WERI-Rb-1 (cell line): ENCODE measurements at regions not wholly inside any gene's neighbourhood (a gene's known extent, or its start where the extent isn't known, plus 50 kb on each side); places are given as distances from the start of the nearest gene placed in this dataset.

ENCODE experiments used
- DNase-seq: peaks from one replicate; pipeline ENCODE4 v3.0.0-alpha.2; 2020
- H3K27ac ChIP-seq: fragments of 250-450 bp; sonication (Bioruptor Pico); 2 replicates; pipeline ENCODE4 v1.5.1; 2020; ENCODE audit warnings: mild to moderate bottlenecking, moderate library complexity
- H3K27me3 ChIP-seq: fragments of 250-450 bp; sonication (Bioruptor Pico); 2 replicates; pipeline ENCODE4 v1.5.1; 2021; ENCODE audit warnings: mild to moderate bottlenecking, low read depth, moderate library complexity; ENCODE audit not compliant: insufficient read depth, severe bottlenecking
- H3K36me3 ChIP-seq: fragments of 250-450 bp; sonication (Bioruptor Pico); 2 replicates; pipeline ENCODE4 v1.5.1; 2020; ENCODE audit warnings: mild to moderate bottlenecking, moderate library complexity
- H3K4me3 ChIP-seq: 2 replicates; pipeline ENCODE4 v1.5.1; 2011; ENCODE audit warnings: low read depth, mild to moderate bottlenecking, control low read depth, low read length
- H3K9me3 ChIP-seq: fragments of 250-450 bp; sonication (Bioruptor Pico); 2 replicates; pipeline ENCODE4 v1.5.1; 2021; ENCODE audit warnings: mild to moderate bottlenecking, moderate library complexity; ENCODE audit not compliant: severe bottlenecking
- TF ChIP-seq, protein P1 (sequence below): IDR thresholded peaks from 2 replicates; pipeline ENCODE4 v1.5.1; 2011; ENCODE audit warnings: low read depth, mild to moderate bottlenecking, control low read depth, inconsistent platforms, low read length

DNA sequence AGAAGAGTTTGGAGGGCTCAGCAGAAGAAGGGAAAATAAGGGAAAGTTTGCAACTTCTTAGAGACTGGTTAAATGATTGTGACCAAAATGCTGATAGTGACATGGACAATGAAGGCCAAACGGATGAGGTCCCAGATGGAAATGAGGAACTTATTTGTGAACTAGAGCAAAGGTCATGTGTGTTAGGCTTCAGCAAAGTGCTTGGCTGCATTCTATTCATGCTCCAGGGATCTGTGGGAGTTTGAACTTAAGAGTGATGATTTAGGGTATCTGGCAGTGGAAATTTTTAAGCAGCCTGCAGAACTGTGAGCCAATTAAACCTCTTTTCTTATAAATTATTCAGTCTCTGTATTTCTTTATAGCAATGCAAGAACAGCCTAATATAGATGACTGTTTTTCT is 88.9 kb upstream of the ARHGAP5 start:
- Histone ChIP-seq H3K27me3 (no peaks in the 10 kb centered on the region), H3K36me3 (no peaks in the 10 kb centered on the region), H3K9me3 (no peaks in the 10 kb centered on the region), H3K27ac (no peak overlapping the region), H3K4me3 (no peak overlapping the region)
- no peak for DNase-seq
- TF ChIP-seq, protein P1, sequence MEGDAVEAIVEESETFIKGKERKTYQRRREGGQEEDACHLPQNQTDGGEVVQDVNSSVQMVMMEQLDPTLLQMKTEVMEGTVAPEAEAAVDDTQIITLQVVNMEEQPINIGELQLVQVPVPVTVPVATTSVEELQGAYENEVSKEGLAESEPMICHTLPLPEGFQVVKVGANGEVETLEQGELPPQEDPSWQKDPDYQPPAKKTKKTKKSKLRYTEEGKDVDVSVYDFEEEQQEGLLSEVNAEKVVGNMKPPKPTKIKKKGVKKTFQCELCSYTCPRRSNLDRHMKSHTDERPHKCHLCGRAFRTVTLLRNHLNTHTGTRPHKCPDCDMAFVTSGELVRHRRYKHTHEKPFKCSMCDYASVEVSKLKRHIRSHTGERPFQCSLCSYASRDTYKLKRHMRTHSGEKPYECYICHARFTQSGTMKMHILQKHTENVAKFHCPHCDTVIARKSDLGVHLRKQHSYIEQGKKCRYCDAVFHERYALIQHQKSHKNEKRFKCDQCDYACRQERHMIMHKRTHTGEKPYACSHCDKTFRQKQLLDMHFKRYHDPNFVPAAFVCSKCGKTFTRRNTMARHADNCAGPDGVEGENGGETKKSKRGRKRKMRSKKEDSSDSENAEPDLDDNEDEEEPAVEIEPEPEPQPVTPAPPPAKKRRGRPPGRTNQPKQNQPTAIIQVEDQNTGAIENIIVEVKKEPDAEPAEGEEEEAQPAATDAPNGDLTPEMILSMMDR, result no peak

- TF ChIP-seq, protein P1, result no peak
- no peak for DNase-seq
- Histone ChIP-seq H3K9me3 (no peaks in the 10 kb centered on the region), H3K27me3 (no peaks in the 10 kb centered on the region), H3K36me3 (no peaks in the 10 kb centered on the region), H3K27ac (no peak overlapping the region), H3K4me3 (no peak overlapping the region)
These were observed 86.8 kb upstream of the ARHGAP5 start for GRCh38 chr14:31990183-31990857.

- no peaks in the 10 kb centered on the region for H3K36me3 ChIP-seq
- no peak overlapping the region for H3K27ac ChIP-seq
- H3K4me3 ChIP-seq, result no peak overlapping the region
- TF ChIP-seq, protein P1, result no peak
- DNase-seq, result no peak
- no peaks in the 10 kb centered on the region for H3K27me3 ChIP-seq
- no peaks in the 10 kb centered on the region for H3K9me3 ChIP-seq
These were observed 86.1 kb upstream of the ARHGAP5 start for GRCh38 chr14:31990926-31991572.

DNA sequence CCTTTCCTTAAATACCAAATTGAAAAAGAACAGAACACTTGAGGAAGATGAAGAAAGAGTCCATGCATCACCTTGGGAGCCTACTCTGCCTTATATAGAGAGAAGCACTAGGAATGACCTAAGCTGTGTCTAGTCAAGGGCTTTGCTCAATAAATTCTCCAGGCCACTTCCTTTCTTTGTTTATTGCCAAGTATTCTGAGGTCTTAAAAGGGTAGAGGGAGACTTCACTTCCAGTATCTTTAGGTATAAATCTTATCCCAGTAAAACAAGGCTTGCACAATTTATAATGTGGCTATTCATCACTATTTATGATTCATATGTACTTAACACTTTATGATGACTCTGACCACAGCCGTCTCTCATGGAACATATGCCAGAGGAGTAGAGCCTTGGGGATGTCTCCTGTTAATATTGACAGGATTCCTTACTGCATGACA is 85.1 kb upstream of the ARHGAP5 start:
- Histone ChIP-seq H3K36me3 (no peaks in the 10 kb centered on the region), H3K27ac (no peak overlapping the region)
- TF ChIP-seq, protein P1, result no peak

DNA sequence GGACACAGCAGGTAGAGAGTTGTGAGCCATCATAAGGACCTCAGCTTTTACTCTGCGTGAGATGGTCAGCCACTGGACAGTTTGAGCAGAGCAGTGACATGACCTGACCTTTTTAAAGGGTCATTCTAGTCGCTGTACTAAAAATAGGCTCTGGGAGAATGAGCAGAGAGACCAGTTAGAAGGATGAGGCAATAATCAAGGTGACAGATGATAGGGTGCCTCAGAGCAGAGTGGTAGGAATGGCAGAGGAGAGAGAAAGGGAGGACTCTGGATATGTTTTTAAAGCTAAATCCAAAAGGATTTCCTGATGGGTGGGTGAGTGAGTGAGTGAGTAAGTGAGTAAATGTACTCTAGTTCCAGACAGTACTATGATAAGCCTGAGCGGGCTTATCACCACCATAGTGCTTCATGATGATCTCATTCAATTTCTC is 83.6 kb upstream of the ARHGAP5 start:
- Histone ChIP-seq H3K9me3 (no peaks in the 10 kb centered on the region), H3K4me3 (no peak overlapping the region), H3K27me3 (no peaks in the 10 kb centered on the region), H3K27ac (no peak overlapping the region), H3K36me3 (no peaks in the 10 kb centered on the region)
- TF ChIP-seq, protein P1, result no peak
- no peak for DNase-seq

More for the DNA sequence above, 85.1 kb upstream of the ARHGAP5 start:
- no peak for DNase-seq
- H3K9me3 ChIP-seq, result no peaks in the 10 kb centered on the region
- no peaks in the 10 kb centered on the region for H3K27me3 ChIP-seq
- H3K4me3 ChIP-seq, result no peak overlapping the region
